Neural cell (in vitro differentiated cells): ENCODE measurements at regions not wholly inside any gene's neighbourhood (a gene's known extent, or its start where the extent isn't known, plus 50 kb on each side); places are given as distances from the start of the nearest gene placed in this dataset.

Source experiments
- H2AFZ ChIP-seq: fragments of 200-600, 300-800 bp; sonication (generic), shearing (Covaris generic); 2 replicates; pipeline ENCODE4 v1.6.0; 2014; ENCODE audit warnings: low read depth, mild to moderate bottlenecking, antibody characterized with exemption, low read length, moderate library complexity
- H3F3A ChIP-seq: fragments of 200-600 bp; shearing (Covaris generic); 2 replicates; pipeline ENCODE4 v1.6.1; 2016; ENCODE audit warnings: mild to moderate bottlenecking, moderate library complexity, mixed read lengths, antibody characterized with exemption, low read length; ENCODE audit not compliant: insufficient read depth, poor library complexity, severe bottlenecking
- H3K27ac ChIP-seq: fragments of 200-600, 300-800 bp; sonication (generic), shearing (Covaris generic); 2 replicates; pipeline ENCODE4 v1.5.1; 2014; ENCODE audit warnings: mild to moderate bottlenecking, low read length, moderate library complexity
- H3K27me3 ChIP-seq: fragments of 300-800, 200-600 bp; sonication (generic), shearing (Covaris generic); 2 replicates; pipeline ENCODE4 v1.6.0; 2014; ENCODE audit warnings: mild to moderate bottlenecking, low read depth, low read length, moderate library complexity; ENCODE audit not compliant: insufficient read depth
- H3K36me3 ChIP-seq: fragments of 300-800, 200-600 bp; sonication (generic), shearing (Covaris generic); 2 replicates; pipeline ENCODE4 v1.5.1; 2014; ENCODE audit warnings: mild to moderate bottlenecking, antibody characterized with exemption, low read length, moderate library complexity; ENCODE audit not compliant: insufficient read depth
- H3K4me2 ChIP-seq: fragments of 300-800, 200-600 bp; sonication (generic), shearing (Covaris generic); 2 replicates; pipeline ENCODE4 v1.6.0; 2014; ENCODE audit warnings: mild to moderate bottlenecking, low read length
- H3K4me3 ChIP-seq: fragments of 300-800, 200-600 bp; sonication (generic), shearing (Covaris generic); 2 replicates; pipeline ENCODE4 v1.5.1; 2014; ENCODE audit warnings: mild to moderate bottlenecking, low read length, moderate library complexity
- H3K79me2 ChIP-seq: fragments of 200-600 bp; shearing (Covaris generic); replicated peaks from 2 replicates; pipeline ENCODE4 v1.6.0; 2014; ENCODE audit warnings: mild to moderate bottlenecking, low read length, moderate library complexity; ENCODE audit not compliant: insufficient read depth
- H3K9ac ChIP-seq: fragments of 300-800, 200-600 bp; sonication (generic), shearing (Covaris generic); 2 replicates; pipeline ENCODE4 v1.6.1; 2016; ENCODE audit warnings: mild to moderate bottlenecking, low read length, mixed read lengths
- H3K9me2 ChIP-seq: fragments of 200-600 bp; shearing (Covaris generic); 2 replicates; pipeline ENCODE4 v1.6.1; 2016; ENCODE audit warnings: mild to moderate bottlenecking, low read length, mixed read lengths; ENCODE audit not compliant: insufficient read depth
- H3K9me3 ChIP-seq: fragments of 200-600, 300-800 bp; sonication (generic), shearing (Covaris generic); 2 replicates; pipeline ENCODE4 v1.6.1; 2016; ENCODE audit warnings: mild to moderate bottlenecking, mixed run types, low read length, moderate library complexity, mixed read lengths
- H4K20me1 ChIP-seq: fragments of 200-600 bp; shearing (Covaris generic); 2 replicates; pipeline ENCODE4 v1.6.1; 2016; ENCODE audit warnings: mild to moderate bottlenecking, mixed run types; ENCODE audit not compliant: insufficient read depth
- EP300 ChIP-seq: fragments of 450-650 bp; conservative IDR thresholded peaks from 2 replicates; pipeline ENCODE4 v1.6.1; 2014; ENCODE audit warnings: antibody characterized with exemption, mild to moderate bottlenecking, moderate library complexity; ENCODE audit not compliant: poor library complexity, severe bottlenecking
- EZH2 ChIP-seq: fragments of 200-600, 300-800 bp; shearing (Covaris generic), sonication (generic); IDR thresholded peaks from 2 replicates; pipeline ENCODE4 v1.6.1; 2014; ENCODE audit warnings: antibody characterized with exemption, low read length, borderline replicate concordance, mild to moderate bottlenecking; ENCODE audit not compliant: insufficient read depth, poor library complexity, severe bottlenecking
- MXI1 ChIP-seq: fragments of 450-650 bp; conservative IDR thresholded peaks from 2 replicates; pipeline ENCODE4 v1.6.1; 2014; ENCODE audit warnings: antibody characterized with exemption, mild to moderate bottlenecking; ENCODE audit not compliant: poor library complexity, severe bottlenecking
- RAD21 ChIP-seq: fragments of 450-650 bp; conservative IDR thresholded peaks from 2 replicates; pipeline ENCODE4 v1.6.1; 2014; ENCODE audit warnings: antibody characterized with exemption, mild to moderate bottlenecking, moderate library complexity
- TAF1 ChIP-seq: IDR thresholded peaks from 2 replicates; pipeline ENCODE4 v1.6.1; 2012; ENCODE audit warnings: low read depth
- TF ChIP-seq, protein P1 (sequence below): fragments of 450-650 bp; IDR thresholded peaks from 2 replicates; pipeline ENCODE4 v1.5.1; 2014; ENCODE audit warnings: antibody characterized with exemption, mild to moderate bottlenecking, moderate library complexity; ENCODE audit not compliant: poor library complexity, severe bottlenecking
- TF ChIP-seq, protein P2 (sequence below): IDR thresholded peaks from 2 replicates; pipeline ENCODE4 v1.6.1; 2012; ENCODE audit warnings: borderline replicate concordance

DNA sequence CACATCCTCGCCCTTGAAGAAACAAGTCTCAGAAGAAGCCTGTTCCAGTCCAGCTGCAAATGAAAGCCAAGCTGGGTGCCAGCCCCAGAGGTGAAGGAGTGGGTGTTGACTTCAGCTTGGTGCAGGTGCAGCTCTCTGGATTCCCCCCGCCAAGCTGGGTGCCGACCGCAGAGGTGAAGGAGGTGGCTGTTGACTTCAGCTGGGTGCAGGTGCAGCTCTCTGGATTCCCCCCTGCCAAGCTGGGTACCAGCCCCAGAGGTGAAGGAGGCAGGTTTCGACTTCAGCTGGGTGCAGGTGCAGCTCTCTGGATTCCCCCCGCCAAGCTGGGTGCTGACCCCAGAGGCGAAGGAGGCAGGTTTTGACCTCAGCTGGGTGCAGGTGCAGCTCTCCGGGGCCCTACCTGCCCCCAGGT is 1234.0 kb downstream of the TBC1D22A start:
- Histone ChIP-seq H3K4me2 (no peak overlapping the region), H3K4me3 (no peak overlapping the region), H3K9me3 (no peaks in the 10 kb centered on the region), H3K9ac (no peak overlapping the region), H3K36me3 (no peaks in the 10 kb centered on the region), H3K9me2 (no peaks in the 10 kb centered on the region), H3K27ac (no peak overlapping the region), H3K79me2 (no peaks in the 10 kb centered on the region), H4K20me1 (no peaks in the 10 kb centered on the region), H2AFZ (no peak overlapping the region), H3F3A (no peaks in the 10 kb centered on the region), H3K27me3 (no peaks in the 10 kb centered on the region)
- TF ChIP-seq, protein P1, sequence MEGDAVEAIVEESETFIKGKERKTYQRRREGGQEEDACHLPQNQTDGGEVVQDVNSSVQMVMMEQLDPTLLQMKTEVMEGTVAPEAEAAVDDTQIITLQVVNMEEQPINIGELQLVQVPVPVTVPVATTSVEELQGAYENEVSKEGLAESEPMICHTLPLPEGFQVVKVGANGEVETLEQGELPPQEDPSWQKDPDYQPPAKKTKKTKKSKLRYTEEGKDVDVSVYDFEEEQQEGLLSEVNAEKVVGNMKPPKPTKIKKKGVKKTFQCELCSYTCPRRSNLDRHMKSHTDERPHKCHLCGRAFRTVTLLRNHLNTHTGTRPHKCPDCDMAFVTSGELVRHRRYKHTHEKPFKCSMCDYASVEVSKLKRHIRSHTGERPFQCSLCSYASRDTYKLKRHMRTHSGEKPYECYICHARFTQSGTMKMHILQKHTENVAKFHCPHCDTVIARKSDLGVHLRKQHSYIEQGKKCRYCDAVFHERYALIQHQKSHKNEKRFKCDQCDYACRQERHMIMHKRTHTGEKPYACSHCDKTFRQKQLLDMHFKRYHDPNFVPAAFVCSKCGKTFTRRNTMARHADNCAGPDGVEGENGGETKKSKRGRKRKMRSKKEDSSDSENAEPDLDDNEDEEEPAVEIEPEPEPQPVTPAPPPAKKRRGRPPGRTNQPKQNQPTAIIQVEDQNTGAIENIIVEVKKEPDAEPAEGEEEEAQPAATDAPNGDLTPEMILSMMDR = no peak
- TF ChIP-seq TAF1 (no peak), RAD21 (no peak), EP300 (no peak), MXI1 (no peak)
- TF ChIP-seq, protein P2, sequence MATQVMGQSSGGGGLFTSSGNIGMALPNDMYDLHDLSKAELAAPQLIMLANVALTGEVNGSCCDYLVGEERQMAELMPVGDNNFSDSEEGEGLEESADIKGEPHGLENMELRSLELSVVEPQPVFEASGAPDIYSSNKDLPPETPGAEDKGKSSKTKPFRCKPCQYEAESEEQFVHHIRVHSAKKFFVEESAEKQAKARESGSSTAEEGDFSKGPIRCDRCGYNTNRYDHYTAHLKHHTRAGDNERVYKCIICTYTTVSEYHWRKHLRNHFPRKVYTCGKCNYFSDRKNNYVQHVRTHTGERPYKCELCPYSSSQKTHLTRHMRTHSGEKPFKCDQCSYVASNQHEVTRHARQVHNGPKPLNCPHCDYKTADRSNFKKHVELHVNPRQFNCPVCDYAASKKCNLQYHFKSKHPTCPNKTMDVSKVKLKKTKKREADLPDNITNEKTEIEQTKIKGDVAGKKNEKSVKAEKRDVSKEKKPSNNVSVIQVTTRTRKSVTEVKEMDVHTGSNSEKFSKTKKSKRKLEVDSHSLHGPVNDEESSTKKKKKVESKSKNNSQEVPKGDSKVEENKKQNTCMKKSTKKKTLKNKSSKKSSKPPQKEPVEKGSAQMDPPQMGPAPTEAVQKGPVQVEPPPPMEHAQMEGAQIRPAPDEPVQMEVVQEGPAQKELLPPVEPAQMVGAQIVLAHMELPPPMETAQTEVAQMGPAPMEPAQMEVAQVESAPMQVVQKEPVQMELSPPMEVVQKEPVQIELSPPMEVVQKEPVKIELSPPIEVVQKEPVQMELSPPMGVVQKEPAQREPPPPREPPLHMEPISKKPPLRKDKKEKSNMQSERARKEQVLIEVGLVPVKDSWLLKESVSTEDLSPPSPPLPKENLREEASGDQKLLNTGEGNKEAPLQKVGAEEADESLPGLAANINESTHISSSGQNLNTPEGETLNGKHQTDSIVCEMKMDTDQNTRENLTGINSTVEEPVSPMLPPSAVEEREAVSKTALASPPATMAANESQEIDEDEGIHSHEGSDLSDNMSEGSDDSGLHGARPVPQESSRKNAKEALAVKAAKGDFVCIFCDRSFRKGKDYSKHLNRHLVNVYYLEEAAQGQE = no peak

DNA sequence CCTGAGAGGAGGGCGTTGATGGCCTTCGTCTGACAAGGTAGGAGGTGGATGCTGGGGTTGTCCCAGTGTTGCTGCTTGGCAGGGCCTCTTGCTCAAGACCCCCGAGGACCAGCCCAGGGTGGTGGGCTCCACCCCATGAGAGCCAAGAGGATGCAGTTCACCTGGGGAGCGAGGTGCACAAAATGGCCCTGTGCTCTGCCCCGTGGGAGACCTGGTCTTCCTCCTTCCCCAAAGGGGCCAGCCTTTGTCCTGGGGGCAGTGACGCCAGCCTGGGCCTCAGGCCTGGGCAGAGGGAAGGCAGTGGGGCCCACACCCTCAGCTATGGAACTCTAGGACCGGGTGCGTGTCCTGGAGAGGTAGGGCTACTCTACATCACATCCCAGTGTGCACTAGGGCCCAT is 1233.3 kb downstream of the TBC1D22A start:
- no peaks in the 10 kb centered on the region for H3K9me3 ChIP-seq

More for the DNA sequence above, 1233.3 kb downstream of the TBC1D22A start:
- no peaks in the 10 kb centered on the region for H3F3A ChIP-seq
- no peak overlapping the region for H3K4me3 ChIP-seq
- H3K9ac ChIP-seq = no peak overlapping the region
- no peak overlapping the region for H3K4me2 ChIP-seq
- no peak overlapping the region for H3K27ac ChIP-seq
- no peaks in the 10 kb centered on the region for H3K36me3 ChIP-seq
- no peak overlapping the region for H2AFZ ChIP-seq
- no peaks in the 10 kb centered on the region for H4K20me1 ChIP-seq
- no peaks in the 10 kb centered on the region for H3K27me3 ChIP-seq
- H3K9me2 ChIP-seq = no peaks in the 10 kb centered on the region
- no peaks in the 10 kb centered on the region for H3K79me2 ChIP-seq
- TF ChIP-seq MXI1 (no peak), EZH2 (no peak), TAF1 (no peak), RAD21 (no peak)
- TF ChIP-seq, protein P2 = no peak
